D341Med (cell line): ENCODE measurements at regions not wholly inside any gene's neighbourhood (a gene's known extent, or its start where the extent isn't known, plus 50 kb on each side); places are given as distances from the start of the nearest gene placed in this dataset.
"Not testable (repeated sequence)": the region's sequence is repeated elsewhere in the genome, so short reads cannot be mapped to it uniquely, and the experiment has no call there.

Experiments used
- DNase-seq: peaks from one replicate; pipeline ENCODE4 v3.0.0; 2012; ENCODE audit warnings: low spot score

DNA sequence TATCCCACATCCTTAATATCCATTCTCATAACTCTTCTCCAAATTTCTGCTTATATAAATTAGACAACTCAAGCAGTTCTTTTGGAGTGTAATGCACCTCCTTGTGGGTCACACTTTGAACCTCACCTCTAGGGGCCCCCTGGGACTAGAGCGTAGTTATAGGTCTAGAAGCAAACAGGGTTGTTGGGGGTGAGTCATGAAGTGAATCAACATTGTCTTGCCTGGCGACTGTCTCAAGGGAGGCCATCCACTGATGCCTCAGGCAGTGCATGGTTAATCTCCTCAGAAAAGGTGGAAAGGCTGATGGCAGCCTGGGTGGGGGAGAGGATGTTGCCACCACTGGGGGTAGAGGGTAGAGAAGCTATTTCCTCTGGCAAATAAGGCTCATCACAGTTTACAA, 129.1 kb downstream of the TNFRSF21 start:
- no peak for DNase-seq

DNA sequence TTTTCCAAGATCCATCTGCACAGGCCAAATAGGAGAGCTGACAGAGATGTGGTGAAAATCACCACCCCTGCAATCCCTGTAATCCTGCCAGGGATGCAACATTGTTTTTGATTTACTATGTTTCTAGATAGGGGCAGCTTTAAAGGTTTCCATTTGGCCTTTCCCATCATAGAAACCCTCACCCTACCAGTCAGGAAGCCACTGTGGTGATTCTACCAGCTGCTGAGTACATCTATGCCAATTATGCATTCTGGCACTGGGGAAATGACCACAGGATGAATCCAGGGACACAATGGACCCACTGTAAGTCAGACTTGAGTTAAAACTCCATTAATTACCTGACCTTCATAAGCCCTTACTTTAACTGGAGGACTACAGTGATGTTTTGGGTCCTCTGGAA, 130.4 kb downstream of the TNFRSF21 start:
- DNase-seq: no peak

DNA sequence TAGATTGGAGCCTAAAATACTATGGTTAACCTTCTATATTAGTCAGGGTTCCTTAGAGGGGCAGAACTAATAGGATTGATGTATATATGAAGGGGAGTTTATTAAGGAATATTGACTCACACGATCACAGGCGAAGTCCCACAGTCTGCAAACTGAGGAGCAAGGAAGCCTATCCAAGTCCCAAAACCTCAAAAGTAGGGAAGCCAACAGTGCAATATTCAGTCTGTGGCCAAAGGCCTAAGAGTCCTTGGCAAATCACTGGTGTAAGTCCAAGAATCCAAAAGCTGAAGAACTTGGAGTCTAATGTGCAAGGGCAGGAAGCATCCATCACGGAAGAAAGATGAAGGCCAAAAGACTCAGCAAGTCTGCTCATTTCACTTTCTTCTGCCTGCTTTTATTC, 133.5 kb upstream of the ADGRF1 start:
- DNase-seq: no peak

DNA sequence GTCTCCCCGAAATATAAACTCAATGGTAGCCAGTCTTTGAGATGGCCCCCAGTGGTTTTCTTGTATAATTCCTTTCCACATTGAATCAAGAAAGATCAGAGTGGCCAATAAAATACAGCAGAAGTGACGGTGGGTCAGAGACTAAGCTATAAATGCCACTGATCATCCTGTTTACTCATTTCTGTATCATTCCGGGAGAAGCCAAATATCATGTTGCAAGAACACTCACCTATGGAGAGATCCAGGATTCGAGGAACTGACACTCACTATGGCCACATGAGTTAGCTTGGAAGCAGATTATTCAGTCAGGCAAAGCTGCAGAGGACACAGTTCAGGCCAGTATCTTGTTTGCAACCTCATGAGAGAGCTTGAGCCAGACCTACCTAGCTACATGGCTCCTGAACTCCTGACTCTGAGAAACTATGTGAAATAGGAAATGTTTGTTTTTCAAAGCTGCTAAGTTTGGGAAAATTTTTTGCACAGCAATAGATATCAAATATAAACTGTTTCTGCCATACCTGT, 132.4 kb upstream of the ADGRF1 start:
- no peak for DNase-seq

DNA sequence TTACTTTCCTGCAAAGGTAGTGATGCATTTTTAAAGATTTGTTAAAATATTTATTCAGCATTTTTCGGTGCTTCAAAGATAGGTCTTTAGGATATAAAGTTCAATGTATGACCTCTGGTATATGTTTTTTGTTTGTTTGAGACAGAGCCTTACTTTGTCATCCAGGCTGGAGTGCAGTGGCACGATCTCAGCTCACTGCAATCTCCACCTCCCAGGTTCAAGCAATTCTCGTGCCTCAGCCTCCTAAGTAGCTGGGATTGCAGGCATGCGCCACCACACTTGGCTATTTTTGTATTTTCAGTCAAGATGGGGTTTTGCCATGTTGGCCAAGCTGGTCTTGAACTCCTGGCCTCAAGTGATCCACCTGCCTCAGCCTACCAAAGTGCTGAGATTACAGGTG, 131.9 kb upstream of the ADGRF1 start:
- not testable (repeated sequence) for DNase-seq

DNA sequence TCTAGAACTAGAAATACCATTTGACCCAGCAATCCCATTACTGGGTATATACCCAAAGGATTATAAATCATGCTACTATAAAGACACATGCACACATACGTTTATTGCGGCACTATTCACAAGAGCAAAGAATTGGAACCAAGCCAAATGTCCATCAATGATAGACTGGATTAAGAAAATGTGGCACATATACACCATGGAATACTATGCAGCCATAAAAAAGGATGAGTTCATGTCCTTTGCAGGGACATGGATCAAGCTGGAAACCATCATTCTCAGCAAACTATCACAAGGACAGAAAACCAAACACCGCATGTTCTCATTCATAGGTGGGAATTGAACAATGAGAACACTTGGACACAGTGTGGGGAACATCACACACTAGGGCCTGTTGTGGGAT, 131.0 kb upstream of the ADGRF1 start:
- not testable (repeated sequence) for DNase-seq

DNA sequence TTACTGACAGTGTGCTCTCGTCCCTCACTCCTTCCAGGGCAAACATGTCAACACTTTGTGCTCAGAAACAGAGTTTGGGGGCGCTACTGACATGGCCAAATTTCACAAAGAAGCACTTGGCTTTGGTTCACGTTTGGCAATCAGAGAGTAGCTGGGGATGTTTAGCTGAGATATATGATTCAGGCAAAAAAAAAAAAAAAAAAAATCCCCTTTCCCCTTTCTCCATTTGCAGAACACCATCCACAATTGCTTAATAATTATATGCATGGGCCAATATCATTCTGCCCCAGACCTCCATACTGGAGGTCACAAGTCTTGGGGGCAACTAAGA, 128.4 kb upstream of the ADGRF1 start:
- no peak for DNase-seq

DNA sequence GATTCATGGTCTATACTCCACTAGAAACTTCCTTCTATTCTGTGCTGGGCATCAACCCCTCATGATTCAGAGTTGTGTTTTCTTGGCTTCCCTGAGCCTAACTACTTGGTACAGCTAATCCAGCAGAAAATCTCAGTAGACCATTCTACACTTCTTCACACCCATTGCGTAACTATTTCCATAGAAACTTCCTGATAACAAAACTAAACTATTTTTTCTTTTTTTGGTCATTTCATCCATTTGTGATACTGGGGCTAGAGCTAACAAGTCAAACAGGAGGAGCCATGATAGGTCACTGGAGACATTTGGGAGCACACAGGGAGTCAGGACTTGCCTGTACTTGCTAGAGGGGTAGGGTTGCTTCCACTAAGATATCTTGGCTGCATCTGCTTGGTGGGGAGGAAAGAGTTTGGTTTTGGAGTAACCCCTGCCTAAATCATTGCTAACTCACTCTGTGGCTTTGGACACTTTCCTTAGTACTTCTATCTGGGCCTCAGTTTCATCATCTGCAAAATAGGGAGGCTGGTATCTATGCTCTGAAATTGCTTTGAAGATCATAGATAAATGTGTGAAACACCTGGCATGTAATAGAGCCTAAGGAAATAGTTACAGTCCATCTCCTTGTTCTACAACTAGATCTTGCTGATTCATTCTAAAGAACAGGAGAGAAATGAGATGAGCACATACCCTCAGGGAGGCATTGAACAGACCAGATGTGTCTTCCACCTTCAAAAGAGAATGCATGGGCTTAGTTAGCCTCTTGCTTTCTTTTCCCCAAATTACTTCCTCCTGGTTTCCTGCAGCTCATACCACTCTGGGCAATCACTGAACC, 127.9 kb upstream of the ADGRF1 start:
- no peak for DNase-seq

DNA sequence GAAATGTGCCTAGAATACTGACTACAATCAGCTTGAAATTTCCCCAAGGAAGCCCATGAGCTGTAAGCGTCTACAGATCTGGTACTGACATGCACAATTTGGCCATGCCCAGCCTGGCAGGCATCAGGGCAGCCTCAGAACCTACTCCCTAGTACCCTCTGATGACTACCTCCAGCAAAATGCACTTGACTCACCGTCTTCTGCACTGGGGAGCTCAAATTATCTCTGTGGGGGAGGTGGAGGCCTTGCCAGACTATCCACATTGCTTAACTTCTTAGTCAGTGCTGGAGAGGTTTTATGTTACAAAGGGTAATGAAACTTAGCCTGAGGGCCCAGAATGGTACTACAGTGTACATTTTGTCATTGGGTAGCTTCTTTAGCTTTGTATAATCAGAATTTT, 126.0 kb upstream of the ADGRF1 start:
- no peak for DNase-seq

DNA sequence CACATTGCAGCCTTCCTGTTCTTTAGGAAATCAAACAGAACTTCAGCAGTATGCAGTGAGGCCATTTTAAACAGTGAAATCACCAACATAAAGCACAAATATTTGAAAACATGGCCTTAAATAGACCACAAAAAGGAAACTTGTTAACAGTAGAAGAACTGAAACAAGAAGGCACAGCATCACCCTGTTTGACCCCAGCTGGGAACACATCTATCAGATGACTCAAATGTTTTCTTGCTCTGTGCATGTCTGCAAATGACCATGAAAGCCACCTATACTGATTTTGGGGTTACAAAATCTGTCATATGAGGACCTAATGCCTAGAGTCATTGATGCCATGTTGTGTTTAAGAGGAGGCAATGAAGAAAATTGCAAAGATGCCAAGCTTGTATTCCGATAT, 123.8 kb upstream of the ADGRF1 start:
- DNase-seq: no peak

DNA sequence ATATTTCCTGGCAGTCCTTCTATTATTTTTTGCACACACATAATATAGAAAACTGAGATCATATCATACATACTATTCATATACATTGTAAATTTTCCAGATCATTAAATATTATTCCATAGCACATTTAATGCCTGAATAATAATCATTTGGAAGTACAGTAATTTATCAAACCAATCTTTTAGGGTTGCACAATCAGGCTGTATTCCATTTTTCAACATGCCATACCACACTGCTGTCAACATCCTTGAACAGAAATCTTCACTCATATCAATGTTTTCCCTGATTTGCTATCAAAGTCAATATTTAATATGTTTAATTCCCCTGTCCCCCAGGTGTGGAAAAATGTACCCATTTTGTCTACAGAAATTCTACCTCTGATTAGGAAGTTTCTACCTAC, 122.7 kb upstream of the ADGRF1 start:
- DNase-seq: no peak

DNA sequence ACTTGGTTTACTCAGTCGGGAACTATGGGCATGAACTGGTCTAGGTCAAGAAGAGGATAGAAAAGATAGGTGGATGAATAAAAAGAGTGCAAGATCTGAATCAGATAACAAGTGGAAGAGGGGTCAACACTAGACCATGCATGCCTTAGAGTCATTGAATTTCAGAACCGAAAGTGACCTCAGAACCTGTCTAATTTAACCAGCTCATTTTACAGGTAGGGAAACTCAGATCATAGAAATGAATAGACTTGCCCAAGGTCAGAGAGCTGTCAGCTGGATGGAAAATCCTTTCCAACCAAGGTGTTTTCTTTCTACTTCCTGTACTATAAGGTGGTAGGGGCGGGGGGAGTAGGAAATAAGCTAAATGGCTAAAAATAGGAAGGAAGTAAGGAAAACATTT, 121.4 kb upstream of the ADGRF1 start:
- no peak for DNase-seq

DNA sequence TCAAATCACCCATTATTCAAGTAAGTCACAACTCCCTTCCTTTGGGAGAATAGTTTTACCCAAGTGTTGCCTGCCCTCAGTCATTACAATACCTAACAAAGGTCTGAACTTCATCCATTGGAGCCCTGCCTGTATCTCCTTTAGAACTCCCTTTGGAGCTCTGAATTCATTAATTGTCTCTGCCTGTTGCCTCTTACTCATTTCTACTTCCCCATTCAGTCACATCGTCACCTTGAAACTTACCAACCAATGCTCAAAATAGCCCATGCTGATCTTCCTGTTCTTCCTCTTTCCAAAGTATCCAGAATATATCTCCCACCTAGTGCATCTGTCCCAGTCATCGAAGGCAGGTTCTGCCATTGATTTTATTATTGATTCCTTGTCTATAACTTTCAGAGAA, 120.7 kb upstream of the ADGRF1 start:
- no peak for DNase-seq

DNA sequence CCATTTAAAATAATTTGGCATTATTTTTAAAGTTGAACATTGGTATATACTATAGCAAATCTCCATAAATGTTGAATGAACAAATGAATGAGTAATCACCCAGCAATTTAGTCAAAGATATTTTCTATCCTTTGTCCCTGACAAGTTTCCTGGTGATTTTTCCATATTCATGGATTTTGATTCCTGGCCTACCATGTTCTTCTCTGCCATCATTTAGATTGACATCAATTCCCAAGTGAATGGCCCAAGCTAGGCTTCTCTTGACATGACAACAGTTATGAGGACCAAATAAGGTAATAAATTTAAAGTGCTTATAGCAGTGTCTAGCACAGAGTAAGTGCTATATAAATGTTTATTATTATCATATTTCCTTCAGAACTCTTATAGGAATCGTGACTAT, 120.1 kb upstream of the ADGRF1 start:
- no peak for DNase-seq

DNA sequence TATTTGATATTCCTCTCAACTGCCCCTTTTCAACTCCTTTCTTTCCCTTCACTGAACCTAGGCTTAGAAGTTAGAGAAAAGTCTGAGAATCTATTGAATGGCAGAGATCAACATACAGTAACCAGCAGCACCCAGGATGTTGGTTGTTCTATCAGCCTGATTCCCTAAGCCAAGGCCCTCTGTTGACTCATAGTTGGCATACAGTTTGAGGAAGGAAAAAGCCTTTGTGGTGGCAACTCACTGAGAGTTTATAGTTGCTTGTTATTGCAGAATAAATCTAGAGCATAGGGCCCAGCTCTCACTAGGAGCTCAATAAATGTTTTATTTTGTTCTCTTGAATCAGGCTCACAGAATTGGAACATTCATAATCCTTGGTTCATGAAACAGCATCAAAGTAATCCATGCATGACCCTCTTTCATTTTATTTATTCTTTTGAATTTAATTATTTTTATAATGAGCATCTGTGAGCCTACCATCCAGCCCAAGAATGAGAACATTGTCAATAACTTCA, 119.1 kb upstream of the ADGRF1 start:
- no peak for DNase-seq

DNA sequence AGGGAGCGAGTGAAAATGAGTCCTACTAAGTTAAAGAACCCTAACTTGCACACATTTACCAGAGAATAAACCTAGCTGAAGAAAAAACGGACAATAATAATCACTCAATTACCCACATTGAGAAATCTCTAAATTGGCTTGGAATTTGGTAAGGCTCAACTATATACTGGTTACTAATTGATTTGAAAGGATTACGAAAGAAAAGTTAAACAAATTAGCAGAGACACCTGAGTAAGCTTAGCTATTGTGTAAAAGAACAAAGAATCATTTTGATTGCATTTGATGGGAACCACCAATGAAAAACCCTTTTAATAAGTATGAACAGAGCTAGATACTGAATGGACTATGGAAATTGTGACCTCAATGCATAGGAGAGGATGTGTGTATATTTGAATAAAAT, 118.6 kb upstream of the ADGRF1 start:
- DNase-seq: no peak

DNA sequence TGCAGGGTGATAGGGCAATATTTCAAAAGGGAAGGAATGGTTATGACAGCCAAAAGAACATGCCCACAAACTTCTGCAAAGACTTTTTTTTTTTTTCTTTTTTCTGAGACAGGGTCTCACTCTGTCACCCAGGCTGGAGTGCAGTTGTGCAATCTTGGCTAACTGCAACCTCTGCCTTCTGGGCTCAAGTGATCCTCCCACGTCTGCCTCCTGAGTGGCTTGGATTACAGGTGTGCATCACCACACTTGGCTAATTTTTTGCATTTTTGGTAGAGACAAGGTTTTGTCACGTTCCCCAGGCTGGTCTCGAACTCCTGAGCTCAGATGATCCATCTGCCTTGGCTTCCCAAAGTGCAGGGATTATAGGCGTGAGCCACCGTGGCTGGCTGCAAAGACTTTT, 117.6 kb upstream of the ADGRF1 start:
- no peak for DNase-seq

DNA sequence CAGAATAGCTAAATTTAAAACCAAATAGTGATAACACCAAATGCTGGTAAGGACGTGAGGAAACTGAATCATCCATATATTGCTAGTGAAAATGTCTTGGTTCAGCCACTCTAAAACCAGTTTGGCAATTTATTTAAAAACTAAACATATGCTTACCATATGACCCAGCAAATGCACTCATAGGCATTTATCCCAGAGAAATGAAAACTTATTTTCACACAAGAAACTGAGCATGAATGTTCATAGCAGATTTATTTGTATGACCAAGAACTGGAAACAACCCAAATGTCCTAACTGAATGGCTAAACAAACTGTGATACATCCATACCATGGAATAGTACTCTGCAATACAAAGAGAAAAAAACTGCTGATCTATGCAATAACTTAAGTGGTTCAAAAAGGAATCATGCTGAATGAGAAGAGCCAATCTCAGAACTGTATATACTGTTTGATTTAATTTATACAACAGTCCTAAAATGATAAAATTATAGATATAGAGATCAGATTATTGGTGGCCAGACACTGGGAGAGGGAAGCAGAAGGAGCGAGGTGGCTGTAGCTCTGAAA, 115.6 kb upstream of the ADGRF1 start:
- DNase-seq: no peak

DNA sequence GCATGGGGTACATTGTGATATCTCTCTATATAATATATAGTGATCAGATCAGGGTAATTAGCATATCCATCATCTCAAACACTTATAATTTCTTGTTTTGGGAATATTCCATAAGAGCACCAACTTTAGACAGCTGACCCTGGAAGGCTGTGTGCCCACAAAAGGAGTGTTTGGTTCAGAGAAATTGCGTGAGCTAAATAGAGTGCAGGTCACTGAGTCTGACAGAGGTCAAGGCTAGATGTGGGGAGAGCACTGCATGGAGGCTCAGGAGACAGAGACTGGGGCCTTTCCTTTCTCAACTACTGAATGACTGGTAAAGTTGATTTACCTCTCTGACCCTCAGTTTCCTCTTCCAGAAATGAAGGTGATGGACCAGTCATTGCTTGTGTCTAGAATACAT, 114.9 kb upstream of the ADGRF1 start:
- no peak for DNase-seq

DNA sequence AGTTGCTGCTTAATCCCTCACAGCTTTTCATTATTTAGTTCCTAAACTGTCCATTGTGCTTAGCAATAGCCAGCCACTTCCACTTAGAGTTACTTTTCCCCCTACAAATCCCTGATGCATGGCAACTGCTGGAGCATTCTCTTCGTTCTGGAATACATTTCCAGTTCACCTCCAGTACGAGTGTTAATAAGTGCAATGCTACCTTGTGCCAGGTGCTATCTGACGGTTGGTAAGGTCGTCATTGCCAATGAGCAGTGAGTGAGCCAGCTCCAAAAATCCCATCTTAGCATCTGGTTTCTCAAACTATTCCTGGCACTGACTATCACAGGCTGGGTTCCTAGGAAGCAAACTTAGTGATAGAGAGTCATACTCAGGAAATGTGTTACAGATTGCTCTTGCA, 114.1 kb upstream of the ADGRF1 start:
- DNase-seq: no peak

DNA sequence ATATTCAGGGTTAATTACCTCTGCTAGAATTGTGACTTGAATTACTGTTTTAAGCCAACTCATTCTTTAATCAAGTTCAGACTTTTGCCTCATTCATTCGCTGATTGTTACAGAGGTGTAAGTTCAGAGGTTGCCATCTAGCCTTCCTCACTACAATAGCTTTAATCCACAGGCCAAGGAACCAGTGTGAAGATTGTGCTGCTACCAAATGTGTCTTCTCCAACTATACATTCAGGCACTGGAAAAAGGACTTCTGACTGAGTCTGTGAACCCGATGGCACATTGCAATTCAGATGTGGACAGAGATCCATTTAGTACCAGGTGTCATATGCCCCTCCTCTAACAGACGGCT, 111.2 kb upstream of the ADGRF1 start:
- no peak for DNase-seq

DNA sequence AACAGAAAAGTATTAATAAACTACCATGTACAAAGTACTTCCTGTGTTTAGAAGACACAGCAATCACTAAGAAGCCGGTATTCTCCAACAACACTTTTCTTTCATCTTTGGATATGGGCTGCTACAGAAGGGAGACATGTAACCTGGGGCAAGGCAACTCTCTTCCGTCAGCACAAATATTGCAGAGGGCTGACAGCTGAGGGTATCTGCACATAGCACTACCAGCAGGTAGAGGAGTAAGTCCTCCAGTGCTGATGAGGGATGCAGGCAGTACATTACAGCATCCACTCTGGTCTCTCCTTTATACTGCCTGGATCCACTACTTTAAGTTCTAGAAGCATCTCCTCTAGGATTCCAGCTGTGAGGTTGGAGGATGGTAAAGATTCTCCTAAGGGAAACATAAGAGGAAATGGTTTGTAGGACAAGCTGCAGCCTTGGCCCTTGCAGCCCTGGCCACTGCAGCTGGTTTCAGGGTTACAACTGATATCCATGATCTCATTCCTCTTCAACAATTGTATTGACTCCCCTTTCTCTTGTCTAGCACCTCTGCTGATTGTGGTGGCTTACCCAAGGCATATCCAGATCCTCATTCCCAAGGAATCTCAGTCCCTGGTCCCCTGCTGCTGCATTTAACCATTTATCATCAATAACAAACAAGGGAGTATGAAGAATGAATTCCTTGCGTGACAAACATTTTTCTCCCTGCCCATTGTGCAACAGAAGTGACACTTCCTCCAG, 110.7 kb upstream of the ADGRF1 start:
- no peak for DNase-seq

DNA sequence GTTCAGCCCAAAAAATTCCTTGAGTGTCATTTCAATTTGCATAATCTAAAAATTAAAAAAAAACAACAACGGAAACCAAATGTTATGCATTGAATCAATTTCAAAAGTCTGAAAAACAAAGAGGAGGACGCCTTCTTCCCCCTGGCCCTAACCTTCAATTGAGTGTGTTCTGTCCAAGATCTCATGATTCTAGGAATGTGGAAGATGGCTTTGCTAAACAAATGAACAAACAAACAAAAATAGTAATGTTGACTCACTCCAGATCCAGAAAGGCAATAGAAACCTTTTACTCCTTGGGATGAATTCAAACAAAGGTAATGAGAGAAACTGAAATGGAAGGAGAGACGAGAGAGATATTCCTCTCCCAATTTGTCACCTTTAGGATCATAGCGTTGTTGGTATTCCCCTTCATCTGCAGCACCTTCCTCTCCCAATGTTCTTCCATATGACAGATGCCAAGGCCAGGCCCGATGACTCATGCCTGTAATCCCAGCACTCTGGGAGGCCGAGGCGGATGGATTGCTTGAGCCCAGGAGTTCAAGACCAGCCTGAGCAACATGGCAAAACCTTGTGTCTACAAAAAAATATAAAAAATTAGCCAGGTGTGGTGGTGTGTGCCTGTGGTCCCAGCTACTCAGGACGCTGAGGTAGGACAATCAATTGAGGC, 109.2 kb upstream of the ADGRF1 start:
- DNase-seq: no peak
